GM19351 (cell line): ENCODE measurements at regions not wholly inside any gene's neighbourhood (a gene's known extent, or its start where the extent isn't known, plus 50 kb on each side); places are given as distances from the start of the nearest gene placed in this dataset.
"Not testable (repeated sequence)": the region's sequence is repeated elsewhere in the genome, so short reads cannot be mapped to it uniquely, and the experiment has no call there.

Experiments used
- ATAC-seq: cut with Tn5 transposase; IDR thresholded peaks from one replicate; pipeline ENCODE4 v1.9.1; 2021; ENCODE audit warnings: mild to moderate bottlenecking, moderate library complexity; ENCODE audit not compliant: unreplicated experiment

DNA sequence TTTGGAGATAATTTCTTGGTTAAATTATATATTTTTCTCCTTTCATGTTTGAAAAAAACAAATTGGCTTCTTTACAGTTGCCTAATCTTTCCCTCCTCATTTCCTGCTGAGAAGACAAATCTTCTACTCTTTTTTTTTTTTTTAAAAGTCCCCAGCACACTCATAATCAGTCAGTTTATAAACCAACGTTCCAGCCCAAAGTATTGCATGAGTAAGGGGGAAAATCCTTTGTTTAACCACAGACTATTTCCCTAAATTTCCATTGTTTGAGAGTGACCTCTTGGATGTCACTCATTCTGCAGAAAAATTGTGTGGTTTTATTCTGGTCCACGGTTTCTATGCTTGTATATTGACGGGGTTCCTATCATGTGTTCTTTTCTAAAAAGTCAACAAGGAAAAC lies 55.1 kb upstream of the TLR4 start:
- ATAC-seq, result no peak

DNA sequence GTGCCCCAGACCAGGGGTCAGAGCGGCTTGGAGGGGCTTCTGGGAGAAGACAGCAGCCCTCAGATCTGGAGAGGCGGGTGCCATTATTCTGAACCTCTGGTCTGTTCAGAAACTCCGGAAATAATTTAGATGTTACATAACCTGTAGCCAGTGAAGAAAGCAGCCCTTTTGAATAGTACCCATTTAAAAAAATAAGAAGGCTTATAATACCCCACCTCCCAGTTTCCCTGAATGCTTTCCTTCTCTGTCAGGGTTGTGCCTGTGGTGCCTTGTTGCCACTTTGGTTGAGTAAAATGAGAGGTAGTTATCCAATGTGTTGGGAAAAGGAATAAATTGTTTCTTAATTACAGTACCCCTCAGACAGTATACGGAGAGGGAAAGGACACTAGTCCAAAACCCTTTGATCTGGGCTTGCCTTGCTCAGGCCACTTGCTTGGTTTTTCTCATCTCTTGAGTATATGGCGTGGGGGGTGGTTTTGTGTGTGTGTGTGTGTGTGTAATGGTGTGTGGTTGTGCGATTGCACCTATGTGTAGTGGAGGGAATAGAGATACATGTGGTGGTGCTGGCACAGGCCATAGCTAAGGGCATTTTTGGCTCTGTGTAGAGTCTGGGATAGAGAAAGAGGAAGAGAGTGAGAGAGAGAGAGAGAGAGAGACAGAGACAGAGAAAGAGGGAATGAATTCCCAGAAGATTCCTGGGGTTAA lies 59.1 kb upstream of the TLR4 start:
- peak; percentile 22 for ATAC-seq

DNA sequence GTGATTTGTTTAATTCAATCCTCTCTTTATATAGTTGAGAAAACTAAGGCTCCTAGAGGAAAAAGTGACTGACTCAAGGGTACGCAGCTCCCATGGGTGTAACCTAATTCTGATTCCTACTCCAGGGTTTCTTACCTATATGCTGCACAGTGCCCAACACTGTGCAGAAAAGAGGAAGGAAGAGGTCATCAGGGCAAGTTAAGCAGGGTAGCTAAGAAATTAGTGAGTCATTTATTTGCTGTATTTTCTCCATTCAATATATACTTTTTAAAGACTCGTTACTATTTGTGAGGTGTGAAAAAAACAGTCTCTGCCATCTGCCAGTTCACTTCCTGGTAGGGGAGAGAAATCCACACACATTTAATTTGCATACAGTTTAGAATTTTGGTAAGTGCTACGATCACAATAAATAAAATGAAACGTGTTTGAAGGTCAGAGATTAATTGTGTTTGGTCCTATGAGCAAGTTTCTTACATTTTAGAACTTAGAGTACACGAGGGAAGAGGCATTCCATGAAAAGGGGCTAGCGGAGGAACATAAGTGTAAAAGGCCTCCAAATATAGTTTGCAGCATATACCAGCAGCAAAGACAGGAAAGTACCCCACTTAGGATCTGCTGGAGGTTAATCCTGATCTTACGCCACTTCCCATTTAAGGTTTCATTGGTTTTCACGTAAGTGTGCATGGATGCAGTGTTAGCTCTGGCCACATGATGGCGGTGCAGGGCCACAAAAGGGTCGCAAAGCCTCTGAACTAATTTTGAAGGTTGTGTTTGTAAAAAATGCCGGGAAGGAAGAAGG lies 59.9 kb upstream of the TLR4 start:
- peak; percentile 87 for ATAC-seq

DNA sequence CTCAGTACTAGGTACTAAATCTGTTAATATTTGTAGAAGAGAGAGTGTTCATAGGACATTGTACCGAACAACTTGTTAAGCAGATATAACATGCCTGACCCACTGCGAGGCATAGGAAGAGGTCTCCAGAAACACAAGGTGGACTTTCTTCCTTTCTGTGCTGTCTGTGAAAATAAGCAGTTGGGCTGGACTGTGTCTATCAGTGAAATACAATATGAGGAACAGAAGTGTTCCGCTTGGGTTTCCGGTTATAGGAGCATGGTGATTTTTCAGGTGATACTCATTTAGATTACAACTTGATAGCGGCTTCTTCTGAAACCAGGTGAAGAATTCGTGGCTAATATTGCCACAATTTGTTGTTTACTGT lies 60.9 kb upstream of the TLR4 start:
- ATAC-seq, result no peak

DNA sequence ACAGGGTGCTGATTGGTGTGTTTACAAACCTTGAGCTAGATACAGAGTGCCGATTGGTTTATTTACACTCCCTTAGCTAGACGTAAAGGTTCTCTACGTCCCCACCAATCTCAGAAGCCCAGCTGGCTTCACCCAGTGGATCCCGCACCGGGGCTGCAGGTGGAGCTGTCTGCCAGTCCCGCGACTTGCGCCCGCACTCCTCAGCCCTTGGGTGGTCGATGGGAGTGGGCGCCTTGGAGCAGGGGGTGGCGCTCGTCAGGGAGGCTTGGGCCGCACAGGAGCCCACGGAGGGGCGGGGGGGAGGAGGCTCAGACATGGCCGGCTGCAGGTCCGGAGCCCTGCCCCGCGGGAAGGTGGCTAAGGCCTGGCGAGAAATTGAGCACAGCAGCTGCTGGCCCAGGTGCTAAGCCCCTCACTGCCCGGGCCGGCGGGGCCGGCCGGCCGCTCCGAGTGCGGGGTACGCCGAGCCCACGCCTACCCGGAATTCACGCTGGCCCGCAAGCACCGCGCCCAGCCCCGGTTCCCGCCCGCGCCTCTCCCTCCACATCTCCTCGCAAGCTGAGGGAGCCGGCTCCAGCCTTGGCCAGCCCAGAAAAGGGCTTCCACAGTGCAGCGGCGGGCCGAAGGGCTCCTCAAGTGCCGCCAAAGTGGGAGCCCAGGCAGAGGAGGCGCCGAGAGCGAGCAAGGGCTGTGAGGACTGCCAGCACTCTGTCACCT lies 61.5 kb upstream of the TLR4 start:
- ATAC-seq, result not testable (repeated sequence)

DNA sequence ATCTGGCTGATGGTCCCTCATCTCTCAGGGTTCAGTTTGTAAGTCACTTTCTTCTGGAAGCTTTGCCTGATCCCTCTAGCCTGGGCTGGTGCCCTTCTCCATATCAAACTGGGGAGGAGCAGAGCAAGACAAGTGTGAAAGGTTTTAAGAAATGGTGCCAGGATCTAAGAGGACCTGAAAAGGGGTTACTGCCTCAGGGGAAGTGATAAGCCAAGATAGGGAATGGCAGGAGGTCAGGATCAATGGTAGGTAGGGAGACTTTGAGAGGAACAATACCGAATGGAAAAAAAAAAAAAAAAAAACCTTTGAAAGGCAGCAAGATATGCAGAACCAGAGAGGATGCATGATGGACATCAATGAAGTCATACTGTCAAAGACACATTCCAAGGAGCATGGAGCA lies 67.5 kb upstream of the TLR4 start:
- no peak for ATAC-seq

DNA sequence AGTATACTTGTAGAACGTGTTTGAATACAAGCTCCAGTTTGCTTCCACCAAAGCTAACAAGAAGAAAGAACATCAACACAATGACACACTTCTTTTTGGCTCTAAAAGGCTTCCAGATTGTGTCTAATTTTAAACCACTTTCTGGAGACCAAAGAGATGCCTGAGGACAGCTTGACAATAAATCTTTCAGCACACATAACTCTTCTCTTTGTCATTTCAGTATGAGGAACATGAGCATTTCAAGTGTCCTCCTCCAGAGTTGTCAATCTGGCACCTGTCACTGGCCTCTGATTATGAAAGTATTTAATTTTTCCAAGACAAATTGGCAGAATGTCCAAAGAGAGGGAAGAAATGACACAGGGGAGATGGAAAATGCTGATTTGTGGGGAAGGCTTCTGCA lies 79.0 kb upstream of the TLR4 start:
- ATAC-seq, result no peak

DNA sequence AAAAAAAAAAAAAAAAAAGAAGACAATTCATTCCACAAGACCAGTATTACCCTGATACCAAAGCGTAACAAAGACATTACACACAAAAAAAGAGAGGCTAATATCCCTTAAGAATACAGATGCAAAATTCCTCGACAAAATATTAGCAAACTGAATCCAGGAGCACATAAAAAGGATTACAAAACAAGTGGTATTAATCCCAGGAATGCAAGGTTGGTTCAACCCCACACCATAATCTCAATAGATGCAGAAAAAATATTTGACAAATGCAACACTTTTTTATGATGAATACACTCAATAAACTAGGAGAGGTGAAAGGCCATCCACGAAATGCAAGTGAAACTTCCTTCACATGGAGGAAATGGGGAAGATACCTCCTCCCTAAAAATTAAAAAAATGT lies 80.1 kb upstream of the TLR4 start:
- no peak for ATAC-seq

DNA sequence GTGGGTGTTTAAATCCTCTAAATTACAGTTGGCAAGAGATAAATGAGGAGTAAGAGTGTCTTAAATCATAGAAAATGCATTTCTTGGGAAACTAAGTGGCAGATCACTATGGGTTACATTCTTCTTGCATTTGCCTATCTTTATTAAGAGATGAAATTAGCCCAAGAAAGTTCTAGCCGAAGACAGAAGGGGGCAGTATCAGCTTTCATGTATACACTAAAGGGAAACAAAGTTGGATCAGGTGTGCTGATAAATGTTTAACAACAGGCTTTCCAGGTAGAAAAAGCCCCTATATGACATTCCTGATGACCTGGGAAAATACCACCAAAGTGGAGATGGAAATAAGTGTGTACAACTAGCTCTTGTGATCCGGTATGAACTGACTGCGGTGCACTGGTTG lies 81.9 kb upstream of the TLR4 start:
- ATAC-seq, result no peak

DNA sequence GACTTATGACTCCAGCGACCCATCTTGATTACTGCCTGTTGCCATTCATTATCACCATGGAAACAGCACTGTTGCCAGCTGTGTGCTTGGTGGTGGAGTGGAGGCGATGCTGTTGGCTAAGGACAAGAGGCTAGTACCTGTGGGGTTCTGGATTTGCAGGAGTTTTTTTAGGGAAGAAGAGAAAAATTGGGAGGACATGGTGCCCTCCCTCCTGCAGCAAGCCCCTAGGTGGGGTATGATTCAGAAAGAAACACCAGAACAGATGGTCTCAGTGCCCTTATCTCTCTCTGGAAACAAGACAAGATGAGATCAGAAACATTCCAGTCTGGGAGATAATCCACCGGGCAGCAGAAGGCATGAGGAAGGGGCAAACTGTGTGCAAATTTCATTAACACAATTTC lies 87.8 kb upstream of the TLR4 start:
- ATAC-seq, result no peak

DNA sequence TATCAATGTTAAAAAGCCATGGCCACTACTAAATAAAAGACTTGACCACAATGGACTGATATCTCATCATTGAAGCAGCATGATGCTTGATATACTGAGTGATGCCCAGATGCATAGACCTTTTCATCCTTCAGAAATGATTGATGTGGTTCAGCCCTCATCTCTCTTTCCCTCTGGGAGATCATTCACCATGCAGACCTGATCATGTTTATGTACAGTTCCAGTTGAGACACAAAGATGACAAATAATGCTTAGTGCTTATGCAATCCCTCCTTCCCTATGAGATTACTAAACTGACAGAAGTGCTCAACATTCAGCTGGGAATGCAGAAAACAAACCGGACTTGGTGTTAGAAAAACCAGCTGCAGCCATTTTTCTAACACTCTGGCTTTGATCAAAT lies 91.9 kb upstream of the TLR4 start:
- no peak for ATAC-seq

DNA sequence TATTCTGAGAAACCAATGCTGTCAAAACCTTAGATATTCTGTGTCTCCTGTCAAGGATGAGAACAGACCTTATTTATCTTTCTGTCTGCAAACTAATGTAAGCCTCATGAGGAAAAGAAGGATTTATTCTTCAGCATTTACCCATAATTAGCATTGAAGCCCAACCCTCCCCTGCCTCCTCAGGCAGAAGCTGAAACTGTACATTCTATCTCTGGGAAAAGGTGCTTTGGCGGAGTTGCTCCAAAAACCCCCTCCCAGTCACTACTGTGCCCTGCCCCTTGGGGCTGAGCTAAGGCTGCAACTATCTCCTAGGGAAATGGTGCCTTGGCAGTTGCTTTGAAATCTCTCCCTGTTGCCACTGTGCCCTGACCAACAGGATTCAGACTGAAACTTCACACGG lies 106.2 kb upstream of the TLR4 start:
- ATAC-seq, result no peak

DNA sequence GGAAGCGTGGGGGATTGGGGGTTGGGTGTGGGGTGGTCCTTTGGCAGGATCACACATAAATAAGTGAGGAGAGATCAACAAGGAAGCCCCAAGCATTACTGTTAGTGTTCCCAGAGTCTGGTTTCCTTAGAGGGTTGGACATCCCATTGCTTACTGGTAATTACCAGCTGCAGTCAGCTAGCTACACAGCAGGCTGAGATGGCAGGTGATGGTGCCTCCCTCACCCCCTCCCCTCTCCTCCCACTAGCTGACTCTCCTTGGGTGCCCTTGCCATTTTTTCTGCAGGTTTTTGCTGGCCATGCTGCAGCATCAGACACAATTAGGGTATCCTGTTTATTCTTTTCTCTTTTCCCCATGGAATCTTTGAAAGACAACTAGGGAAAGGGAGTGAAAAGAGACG lies 107.5 kb upstream of the TLR4 start:
- ATAC-seq, result no peak

DNA sequence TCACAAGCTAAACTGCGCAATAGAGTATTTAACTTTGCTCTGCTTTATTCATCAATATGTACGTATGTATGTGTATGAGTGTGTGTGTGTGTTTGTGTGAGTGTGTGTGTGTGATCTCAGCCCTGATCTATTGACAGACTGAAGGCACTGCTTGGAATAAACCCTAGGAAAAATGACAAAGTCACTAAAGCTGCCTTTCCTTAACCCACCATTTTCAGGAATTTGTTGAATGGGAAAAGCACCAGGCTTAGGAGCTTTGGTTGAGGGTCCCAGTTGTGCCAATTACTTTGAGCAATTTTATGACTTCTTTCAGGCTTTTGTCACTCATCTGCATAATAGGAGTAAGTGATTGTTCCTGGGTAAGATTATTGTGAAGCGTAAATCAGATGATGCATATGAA lies 108.6 kb upstream of the TLR4 start:
- ATAC-seq, result no peak

DNA sequence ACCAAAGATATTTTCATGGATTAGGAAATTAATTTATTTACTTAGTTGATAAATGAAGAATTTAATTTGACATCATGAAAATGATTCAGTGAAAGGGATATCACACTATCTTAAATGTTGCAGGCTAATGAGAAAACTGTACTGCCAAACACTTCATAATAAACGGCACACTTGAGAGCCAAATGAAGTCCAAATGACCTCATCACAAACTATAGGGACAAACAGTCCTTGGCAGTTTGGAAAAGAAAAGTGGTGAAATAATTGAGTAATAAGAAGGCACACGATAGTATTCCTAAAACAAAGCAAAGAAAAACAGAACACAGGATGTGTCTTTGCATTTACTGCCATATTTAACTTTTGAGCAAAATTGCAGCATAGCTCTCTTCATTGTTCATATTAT lies 116.9 kb upstream of the TLR4 start:
- ATAC-seq, result no peak

DNA sequence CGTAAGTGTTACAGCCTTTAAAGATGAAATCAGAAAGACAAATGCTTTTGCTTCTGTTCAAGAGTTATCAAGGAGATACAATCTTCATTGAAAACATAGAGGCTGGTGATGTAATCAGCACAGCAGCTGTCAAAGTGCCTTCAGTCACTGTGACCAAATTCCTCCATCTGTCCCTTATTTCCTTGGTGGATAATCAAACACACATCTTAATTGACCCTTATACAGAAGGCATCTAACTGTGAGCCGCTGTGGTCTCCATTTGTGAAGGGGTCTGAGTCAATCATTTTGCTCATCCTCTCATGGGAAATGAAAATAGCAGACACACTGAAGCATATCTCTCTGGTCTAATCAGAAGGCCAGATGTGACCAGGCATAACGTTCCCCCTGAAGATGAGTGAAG lies 130.1 kb upstream of the TLR4 start:
- ATAC-seq, result no peak

DNA sequence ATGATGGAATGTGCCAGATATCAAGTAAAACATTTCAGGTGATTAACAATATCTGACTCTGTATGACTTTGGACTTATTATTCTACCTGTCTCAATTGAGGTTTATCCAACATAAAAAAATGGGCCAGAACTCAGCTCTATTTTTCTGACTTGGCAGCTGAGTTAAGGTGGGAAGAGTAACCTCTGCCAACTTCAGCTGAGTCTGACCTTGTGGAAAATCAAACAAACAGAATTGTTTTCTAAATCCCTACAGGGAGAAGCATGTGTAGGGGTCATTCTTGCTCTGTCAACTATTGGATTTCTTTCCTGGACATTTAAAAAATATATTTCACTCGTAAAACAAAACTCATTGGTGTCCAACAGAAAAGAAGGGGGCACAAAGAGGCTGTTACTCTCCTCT lies 139.4 kb upstream of the TLR4 start:
- no peak for ATAC-seq

DNA sequence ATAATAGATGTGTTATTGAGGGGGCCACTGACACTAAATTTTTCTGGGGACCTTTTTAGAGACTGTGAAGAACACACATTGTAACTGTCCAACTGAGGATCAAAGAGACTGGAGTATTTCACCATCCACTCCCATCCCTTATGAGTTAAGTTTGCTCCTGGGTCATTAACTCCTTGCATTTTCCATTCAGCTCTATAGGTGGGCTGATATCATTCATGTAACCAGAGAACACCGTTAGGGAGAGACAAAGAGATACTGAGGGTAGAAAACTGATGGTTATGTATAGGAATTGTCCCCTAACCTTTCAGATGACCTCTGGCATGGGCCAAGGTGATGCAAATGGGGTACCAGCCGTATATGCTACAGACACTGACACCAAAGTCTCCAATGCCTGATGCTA lies 142.4 kb upstream of the TLR4 start:
- ATAC-seq, result no peak

DNA sequence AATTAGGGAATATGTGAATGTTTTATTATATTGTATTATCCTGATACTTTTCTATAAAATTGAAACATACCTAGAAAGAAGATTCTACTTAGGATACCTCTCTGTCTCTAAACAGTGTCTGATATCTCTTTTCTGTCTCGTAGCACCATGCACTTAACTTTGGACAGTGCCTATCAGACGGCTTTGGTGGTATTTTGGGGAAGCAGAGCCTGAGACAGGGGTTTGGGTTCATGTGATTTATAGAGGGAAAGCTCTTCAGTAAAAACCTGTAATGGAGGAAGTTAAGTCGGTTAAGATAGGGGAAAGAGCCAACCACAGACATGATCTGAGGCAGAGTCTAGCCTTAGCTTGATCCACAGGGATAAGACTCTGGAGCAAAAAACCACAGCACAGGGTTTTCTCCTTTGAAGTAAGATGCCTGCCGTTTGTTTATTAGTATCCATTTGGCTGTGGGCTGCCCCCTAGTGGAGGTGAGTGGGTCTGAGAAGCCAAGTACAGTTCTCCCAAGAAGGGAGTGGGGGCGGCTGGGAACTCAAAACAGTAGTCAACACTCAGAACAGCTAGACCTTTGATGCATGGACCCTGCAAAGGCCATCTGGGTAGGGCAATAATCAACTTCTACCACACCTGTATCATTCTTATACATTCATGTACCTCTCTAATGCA lies 141.2 kb upstream of the ASTN2 start:
- ATAC-seq, result peak; percentile 96

DNA sequence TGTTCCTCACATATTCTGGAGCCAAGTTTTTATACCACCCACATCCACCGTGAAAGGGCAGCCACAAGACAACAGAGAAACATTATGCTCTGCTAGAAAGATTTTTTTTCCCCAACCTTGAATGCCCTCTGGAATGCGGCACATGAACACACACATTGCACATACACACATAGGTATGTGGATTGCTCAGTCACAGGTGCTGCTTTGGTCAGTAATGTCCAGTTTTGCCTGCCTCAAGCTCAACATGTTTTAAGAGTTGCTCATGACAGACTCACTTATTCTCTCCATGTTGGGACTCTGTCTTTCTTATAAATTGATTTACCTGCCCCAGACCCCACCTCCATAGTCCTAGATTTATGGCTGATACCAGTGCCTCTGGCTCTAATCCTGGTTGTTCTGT lies 138.0 kb upstream of the ASTN2 start:
- ATAC-seq, result no peak

DNA sequence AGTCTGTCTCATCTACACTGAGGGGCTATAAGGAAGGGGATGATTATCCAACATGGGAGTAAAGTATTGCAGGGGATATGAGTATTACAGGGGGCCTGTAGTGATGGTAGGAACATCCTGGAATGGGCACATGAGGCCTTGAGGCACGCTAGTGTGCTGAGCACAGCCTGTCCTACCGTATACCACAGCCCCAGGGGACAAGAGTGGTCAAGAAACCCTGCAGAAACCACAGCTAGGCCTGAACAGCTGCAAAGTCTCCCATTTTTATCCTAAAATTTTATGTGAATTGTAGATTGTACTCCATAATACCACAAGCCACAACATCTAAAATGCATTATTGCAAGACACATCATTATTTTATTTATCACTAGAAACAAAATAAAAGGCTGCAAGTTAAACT lies 136.3 kb upstream of the ASTN2 start:
- no peak for ATAC-seq

DNA sequence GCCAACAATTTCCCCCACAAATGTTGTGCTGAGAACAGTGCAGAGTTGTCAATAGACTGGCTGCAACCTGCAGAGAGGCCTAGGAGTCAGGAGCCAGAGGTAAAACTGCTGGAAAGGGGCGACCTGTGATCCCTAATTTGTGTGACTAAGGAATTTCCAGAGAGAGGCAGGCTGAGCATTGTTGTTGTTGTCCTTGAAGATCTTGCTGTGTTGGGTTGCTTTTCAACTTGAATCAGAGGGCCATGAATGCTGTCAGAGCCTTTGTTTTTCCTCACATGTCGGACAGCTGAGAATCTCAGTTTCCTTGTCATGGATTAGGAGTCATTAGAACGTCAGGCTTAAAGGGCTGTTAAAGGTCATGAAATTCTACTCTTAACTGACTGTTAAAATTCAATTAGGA lies 134.6 kb upstream of the ASTN2 start:
- no peak for ATAC-seq
